IPS-20b (cell line): ENCODE measurements at regions not wholly inside any gene's neighbourhood (a gene's known extent, or its start where the extent isn't known, plus 50 kb on each side); places are given as distances from the start of the nearest gene placed in this dataset.

ENCODE experiments used
- H3K27ac ChIP-seq: one replicate; pipeline ENCODE4 v1.5.1; 2013; ENCODE audit warnings: low read length
- H3K27me3 ChIP-seq: 2 replicates; pipeline ENCODE4 v1.6.1; 2013; ENCODE audit warnings: mild to moderate bottlenecking, low read length, inconsistent platforms; ENCODE audit not compliant: insufficient read depth
- H3K36me3 ChIP-seq: 2 replicates; pipeline ENCODE4 v1.6.1; 2013; ENCODE audit warnings: low read depth, mild to moderate bottlenecking, inconsistent platforms, low read length, moderate library complexity; ENCODE audit not compliant: insufficient read depth
- H3K4me1 ChIP-seq: 2 replicates; pipeline ENCODE4 v1.6.1; 2013; ENCODE audit warnings: mild to moderate bottlenecking, control low read depth, inconsistent platforms, low read length, moderate library complexity; ENCODE audit not compliant: insufficient read depth
- H3K4me3 ChIP-seq: 2 replicates; pipeline ENCODE4 v1.5.1; 2013; ENCODE audit warnings: mild to moderate bottlenecking, low read length, inconsistent platforms
- H3K9ac ChIP-seq: 2 replicates; pipeline ENCODE4 v1.6.1; 2013; ENCODE audit warnings: low read depth, mild to moderate bottlenecking, inconsistent platforms, low read length, moderate library complexity
- H3K9me3 ChIP-seq: 2 replicates; pipeline ENCODE4 v1.6.1; 2013; ENCODE audit warnings: mild to moderate bottlenecking, low read depth, low read length, inconsistent platforms; ENCODE audit not compliant: insufficient read depth

DNA sequence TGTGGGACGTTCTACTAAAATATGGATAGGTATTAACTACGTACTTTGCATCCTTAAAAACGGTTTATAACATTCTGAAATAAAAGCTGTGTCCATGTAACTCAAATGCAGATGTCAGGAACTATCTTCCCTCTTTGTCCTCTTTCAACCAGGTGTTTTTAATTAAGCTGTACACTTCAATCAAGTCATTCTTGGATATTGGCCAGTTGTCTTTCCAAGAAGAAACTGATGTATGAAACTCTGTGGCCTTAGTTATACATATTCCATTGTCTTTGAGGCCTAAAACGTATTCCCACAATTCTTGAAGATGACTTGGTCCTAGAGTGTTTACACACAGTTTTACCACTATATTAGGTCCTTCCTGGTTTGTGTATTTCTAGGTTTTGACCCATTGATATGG lies 249.0 kb upstream of the CNTN5 start:
- Histone ChIP-seq H3K4me1 (no peaks in the 10 kb centered on the region; the same call in 1 of the 2 replicates), H3K27ac (no peak overlapping the region), H3K9ac (no peak overlapping the region), H3K27me3 (no peaks in the 10 kb centered on the region), H3K36me3 (no peaks in the 10 kb centered on the region), H3K4me3 (no peak overlapping the region), H3K9me3 (peaks cover 8% of the 10 kb centered on the region; the same call in 1 of the 2 replicates)

DNA sequence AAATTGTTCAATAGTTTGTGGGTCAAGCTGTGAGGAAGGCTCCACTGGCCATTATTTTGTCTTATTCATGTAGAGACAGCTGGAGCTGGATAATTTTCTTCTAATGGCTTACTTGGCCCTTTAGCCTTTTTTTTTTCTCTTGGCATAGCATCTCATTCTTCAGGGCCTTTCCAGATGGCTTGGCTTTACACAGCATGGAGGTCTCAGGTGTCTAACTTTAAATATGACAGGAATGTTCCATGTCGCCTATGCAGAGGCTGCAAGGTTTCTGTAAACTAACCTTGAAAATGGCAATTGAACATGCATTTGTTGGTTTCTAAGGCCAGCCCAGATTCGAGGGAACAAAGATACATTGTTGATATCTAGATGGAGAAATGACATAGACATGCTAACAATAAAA lies 247.9 kb upstream of the CNTN5 start:
- Histone ChIP-seq H3K27me3 (no peaks in the 10 kb centered on the region), H3K4me1 (no peaks in the 10 kb centered on the region), H3K9me3 (peaks cover 8% of the 10 kb centered on the region; the same call in 1 of the 2 replicates), H3K36me3 (no peaks in the 10 kb centered on the region), H3K9ac (no peak overlapping the region), H3K4me3 (no peak overlapping the region), H3K27ac (no peak overlapping the region)

DNA sequence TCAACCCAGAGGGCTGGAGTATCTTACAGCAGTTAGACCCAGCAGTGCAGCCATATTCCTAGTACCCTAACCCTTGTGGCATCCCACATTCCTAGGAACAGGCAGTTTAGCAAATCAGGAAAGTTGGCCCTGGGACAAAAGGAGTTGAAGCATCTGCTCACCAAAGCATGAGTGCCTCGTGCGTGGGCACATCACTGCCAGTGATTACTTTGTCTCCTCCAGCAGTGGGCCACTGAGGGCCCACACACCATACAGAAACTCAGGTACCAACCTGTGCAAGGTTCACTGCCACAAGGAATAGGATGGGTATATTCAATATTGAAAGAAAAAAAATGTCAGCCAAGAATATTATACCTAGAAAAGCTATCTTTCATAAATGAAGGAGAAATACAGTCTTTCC lies 227.5 kb upstream of the CNTN5 start:
- Histone ChIP-seq H3K27ac (no peak overlapping the region), H3K36me3 (no peaks in the 10 kb centered on the region), H3K4me3 (no peak overlapping the region), H3K4me1 (no peaks in the 10 kb centered on the region), H3K9ac (no peak overlapping the region), H3K27me3 (no peaks in the 10 kb centered on the region), H3K9me3 (no peaks in the 10 kb centered on the region)

DNA sequence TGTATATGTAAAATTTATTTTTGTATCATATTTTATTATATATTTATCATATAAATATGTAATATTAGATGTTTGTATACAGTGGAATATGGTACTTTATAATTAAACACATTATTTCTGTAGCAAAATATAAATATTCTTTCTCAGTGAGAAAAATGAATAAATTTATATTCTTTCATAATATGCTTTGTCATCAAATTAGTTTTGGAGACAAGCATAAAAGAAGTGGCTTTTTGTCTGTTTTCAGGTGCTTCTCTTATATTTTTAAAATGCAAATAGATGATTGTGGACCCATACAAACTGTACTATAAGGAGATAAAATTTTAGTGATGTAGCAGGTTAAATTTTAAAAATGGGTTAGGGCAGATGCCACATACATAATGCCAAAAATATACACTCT lies 222.4 kb upstream of the CNTN5 start:
- no peak overlapping the region for H3K27ac ChIP-seq
- no peak overlapping the region for H3K4me3 ChIP-seq
- H3K9ac ChIP-seq, result no peak overlapping the region

DNA sequence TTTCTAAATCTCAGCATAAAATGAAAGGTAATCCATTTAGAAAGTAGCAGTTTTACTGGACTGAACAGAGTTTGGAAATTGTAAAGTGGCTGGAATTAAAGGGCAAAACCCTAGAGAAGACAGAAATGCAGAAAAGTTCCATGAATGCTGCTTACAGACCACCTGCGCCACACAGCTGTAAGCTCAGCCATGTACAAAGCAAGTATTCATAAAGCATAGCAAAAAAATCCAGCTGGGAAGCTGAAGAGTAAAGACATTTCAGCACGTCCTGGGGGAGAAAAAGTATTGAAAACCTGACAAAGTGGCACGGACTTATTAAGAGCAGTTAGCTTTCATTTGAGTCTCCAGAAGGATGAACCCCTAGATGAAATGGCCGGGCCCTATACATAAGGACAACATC lies 220.1 kb upstream of the CNTN5 start:
- Histone ChIP-seq H3K9me3 (peaks cover 11% of the 10 kb centered on the region; the same call in 1 of the 2 replicates), H3K9ac (no peak overlapping the region), H3K27ac (no peak overlapping the region), H3K27me3 (no peaks in the 10 kb centered on the region), H3K4me3 (no peak overlapping the region), H3K36me3 (no peaks in the 10 kb centered on the region), H3K4me1 (no peaks in the 10 kb centered on the region)

More for the DNA sequence above, 222.4 kb upstream of the CNTN5 start:
- Histone ChIP-seq H3K9me3 (peaks cover 11% of the 10 kb centered on the region; the same call in 1 of the 2 replicates), H3K27me3 (no peaks in the 10 kb centered on the region), H3K4me1 (no peaks in the 10 kb centered on the region), H3K36me3 (no peaks in the 10 kb centered on the region)

DNA sequence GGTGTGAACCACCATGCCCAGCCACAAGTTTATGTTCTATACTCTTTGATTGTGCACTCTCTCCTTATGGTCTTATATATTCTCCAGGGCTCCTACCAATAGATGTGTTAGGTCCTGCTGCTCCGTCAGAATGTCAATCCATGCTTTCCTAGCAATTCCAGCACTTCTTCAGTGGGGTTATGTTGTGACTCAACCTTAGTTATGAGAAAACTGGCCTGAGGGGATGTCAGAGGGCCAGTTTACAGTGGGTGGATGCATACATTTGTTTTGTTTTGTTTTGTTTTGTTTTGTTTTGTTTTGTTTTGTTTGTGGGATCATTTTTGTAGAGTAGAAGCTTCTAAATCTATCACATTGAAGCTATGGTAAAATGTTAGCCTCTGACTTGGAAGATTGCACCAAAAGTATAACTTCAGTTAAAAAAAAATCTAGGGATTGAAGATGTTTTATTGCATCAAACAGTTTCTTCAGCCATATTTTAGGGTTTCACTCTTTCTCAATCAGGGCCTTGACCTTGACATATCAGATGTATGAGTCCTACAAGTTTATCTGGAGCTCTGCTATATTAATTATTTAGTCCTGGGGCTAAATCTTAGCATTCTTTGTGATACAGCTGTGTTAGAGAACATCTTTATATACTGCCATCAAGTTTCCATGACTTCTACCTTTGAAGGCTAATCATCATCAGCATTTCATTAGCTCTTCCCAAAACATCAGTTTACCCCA lies 191.6 kb upstream of the CNTN5 start:
- Histone ChIP-seq H3K9ac (no peak overlapping the region), H3K4me3 (no peak overlapping the region), H3K9me3 (no peaks in the 10 kb centered on the region), H3K27ac (no peak overlapping the region), H3K4me1 (no peaks in the 10 kb centered on the region), H3K27me3 (no peaks in the 10 kb centered on the region), H3K36me3 (no peaks in the 10 kb centered on the region)

DNA sequence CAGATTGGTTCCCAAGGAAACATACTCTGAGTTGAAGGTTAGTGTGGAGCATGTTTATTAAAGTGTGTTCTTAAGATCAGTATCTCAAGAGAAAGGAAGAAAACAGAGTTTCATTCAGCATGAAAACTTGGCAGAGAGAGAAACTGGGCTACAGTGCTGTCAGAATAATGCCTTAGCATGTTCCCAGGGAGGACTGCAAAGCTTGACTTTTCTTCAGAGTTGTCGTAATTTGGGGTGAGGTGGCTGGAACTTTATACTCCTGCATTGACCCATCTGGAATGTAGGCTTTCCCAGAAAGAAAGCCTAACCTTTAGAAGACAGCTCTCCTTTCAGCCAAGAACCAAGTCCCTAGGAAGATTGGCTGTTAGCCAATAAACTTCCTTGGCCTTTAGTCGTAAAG lies 190.8 kb upstream of the CNTN5 start:
- H3K9ac ChIP-seq, result no peak overlapping the region
- no peak overlapping the region for H3K4me3 ChIP-seq
- no peak overlapping the region for H3K27ac ChIP-seq
- H3K4me1 ChIP-seq, result no peaks in the 10 kb centered on the region
- H3K36me3 ChIP-seq, result no peaks in the 10 kb centered on the region
- H3K9me3 ChIP-seq, result no peaks in the 10 kb centered on the region
- no peaks in the 10 kb centered on the region for H3K27me3 ChIP-seq

DNA sequence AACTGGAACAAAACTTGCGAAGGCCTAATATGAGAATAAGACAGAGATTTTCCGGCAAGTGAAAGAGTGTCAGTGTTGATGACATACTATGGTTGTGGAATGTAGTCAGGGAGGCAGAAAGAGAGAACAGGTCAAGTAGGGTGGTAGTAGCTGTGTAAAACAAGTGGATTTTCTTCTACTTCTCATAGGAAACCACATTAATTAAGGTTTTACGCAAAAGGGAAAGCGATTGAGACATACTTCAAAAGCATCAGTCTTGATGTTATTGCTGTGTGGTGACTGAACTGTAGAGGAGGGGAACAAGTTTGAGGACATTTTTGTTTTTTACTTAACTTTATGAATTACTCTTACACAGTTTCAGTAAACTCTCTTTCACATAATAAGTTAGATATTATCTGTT lies 186.0 kb upstream of the CNTN5 start:
- Histone ChIP-seq H3K4me1 (no peaks in the 10 kb centered on the region), H3K9me3 (no peaks in the 10 kb centered on the region), H3K27me3 (no peaks in the 10 kb centered on the region), H3K4me3 (no peak overlapping the region), H3K9ac (no peak overlapping the region), H3K36me3 (no peaks in the 10 kb centered on the region), H3K27ac (no peak overlapping the region)

DNA sequence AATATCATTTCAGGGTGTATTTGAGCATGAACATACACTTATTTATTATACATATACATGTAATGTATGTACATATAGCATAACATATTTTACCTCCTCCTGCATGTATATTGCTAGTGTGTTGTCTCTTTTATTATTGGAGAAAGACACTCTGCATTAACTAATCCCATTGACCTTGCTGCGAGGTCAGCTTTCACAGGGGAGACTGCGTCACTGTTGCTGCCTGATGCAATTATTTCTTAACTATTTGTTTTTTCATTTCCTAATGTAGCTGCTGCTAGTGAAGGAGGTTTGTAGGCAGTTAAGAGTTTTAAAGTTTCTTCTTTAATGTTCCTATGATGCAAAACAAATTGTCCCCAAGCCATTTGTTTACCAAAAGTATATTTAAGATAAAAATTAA lies 185.4 kb upstream of the CNTN5 start:
- H3K4me3 ChIP-seq, result no peak overlapping the region
- no peaks in the 10 kb centered on the region for H3K36me3 ChIP-seq
- H3K4me1 ChIP-seq, result no peaks in the 10 kb centered on the region
- H3K27ac ChIP-seq, result no peak overlapping the region
- H3K9ac ChIP-seq, result no peak overlapping the region
- H3K27me3 ChIP-seq, result no peaks in the 10 kb centered on the region
- H3K9me3 ChIP-seq, result no peaks in the 10 kb centered on the region; the same call in 1 of the 2 replicates

DNA sequence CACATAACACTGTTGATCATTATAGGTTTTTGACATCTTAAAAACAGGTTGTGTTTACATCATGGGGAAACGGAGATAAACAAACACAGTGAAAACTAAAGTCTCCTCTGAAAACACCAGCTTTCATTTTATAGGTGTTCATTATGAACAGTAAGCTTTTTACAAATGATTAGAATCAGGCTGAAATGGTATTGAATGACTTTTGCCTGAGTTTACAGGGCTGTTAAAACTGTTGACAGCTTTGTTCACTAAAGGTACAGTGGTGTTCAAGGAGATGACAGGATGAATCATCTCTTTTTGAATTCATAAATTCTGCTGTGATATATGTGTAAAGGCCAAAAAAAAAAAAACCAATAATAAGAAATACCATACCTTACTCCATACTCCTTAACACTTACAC lies 184.6 kb upstream of the CNTN5 start:
- Histone ChIP-seq H3K9me3 (no peaks in the 10 kb centered on the region; the same call in 1 of the 2 replicates), H3K36me3 (no peaks in the 10 kb centered on the region), H3K27me3 (no peaks in the 10 kb centered on the region), H3K4me3 (no peak overlapping the region), H3K4me1 (no peaks in the 10 kb centered on the region), H3K27ac (no peak overlapping the region), H3K9ac (no peak overlapping the region)

DNA sequence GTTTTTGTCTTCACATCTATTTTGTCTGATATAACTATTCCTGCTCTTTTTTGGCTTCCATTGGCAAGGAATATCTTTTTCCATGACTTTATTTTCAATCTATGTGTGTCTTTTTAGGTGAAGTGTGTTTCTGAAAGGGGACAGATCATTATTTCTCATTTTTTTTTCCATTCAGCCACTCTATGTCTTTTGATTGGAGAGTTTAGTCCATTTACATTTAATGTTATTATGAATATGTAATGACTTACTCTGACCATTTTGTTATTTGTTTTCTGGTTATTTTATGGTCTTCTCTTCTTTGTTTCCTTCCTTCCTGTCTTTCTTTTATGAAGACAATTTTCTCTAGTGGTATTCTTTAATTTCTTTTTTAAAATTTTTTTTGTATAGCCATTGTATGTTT lies 178.6 kb upstream of the CNTN5 start:
- H3K36me3 ChIP-seq, result no peaks in the 10 kb centered on the region
- H3K9ac ChIP-seq, result no peak overlapping the region
- no peaks in the 10 kb centered on the region for H3K27me3 ChIP-seq
- H3K9me3 ChIP-seq, result peaks cover 10% of the 10 kb centered on the region
- no peaks in the 10 kb centered on the region for H3K4me1 ChIP-seq
- no peak overlapping the region for H3K4me3 ChIP-seq
- no peak overlapping the region for H3K27ac ChIP-seq

DNA sequence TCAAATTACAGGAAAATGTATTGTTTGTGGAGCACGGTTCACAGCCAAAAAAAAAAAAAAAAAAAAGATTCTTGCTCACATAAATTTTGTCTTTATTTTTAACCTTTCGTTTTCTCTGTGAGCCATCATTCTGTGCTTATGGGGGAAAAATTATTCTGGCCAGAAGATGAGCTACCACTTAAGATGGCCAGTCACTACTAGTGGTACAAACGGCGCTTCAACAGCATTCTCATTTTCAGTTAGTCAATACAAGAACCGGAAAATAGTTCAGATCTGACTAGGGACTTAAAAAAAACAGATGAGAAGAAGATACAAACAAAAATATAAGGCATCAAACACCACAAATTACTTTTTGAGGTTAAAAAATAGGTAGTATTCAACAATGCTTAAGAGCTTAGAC lies 158.6 kb upstream of the CNTN5 start:
- Histone ChIP-seq H3K4me3 (no peak overlapping the region), H3K36me3 (no peaks in the 10 kb centered on the region), H3K4me1 (no peaks in the 10 kb centered on the region), H3K9me3 (no peaks in the 10 kb centered on the region), H3K9ac (no peak overlapping the region), H3K27ac (no peak overlapping the region), H3K27me3 (no peaks in the 10 kb centered on the region)
